NCI-H460 (cell line): ENCODE measurements at regions not wholly inside any gene's neighbourhood (a gene's known extent, or its start where the extent isn't known, plus 50 kb on each side); places are given as distances from the start of the nearest gene placed in this dataset.
"Not testable (repeated sequence)": the region's sequence is repeated elsewhere in the genome, so short reads cannot be mapped to it uniquely, and the experiment has no call there.

ENCODE experiments used
- DNase-seq: peaks from one replicate; pipeline ENCODE4 v3.0.0-alpha.2; 2016; ENCODE audit warnings: low read depth; ENCODE audit errors: extremely low read depth

GRCh38 chr9:115758441-115758840 is 395.1 kb upstream of the PAPPA start:
- DNase-seq: no peak

- DNase-seq: no peak
Measured at GRCh38 chr9:115759426-115759825, 394.2 kb upstream of the PAPPA start.

- no peak for DNase-seq
Measured at GRCh38 chr9:115764645-115765044, 388.9 kb upstream of the PAPPA start.

- DNase-seq: no peak
Measured at GRCh38 chr9:115765060-115765459, 388.5 kb upstream of the PAPPA start.

GRCh38 chr9:115766370-115766955 is 387.1 kb upstream of the PAPPA start:
- DNase-seq: no peak

GRCh38 chr9:115770521-115770920 is 383.1 kb upstream of the PAPPA start:
- no peak for DNase-seq

- DNase-seq: no peak
Measured at GRCh38 chr9:115775659-115776058, 377.9 kb upstream of the PAPPA start.

GRCh38 chr9:115777610-115778009 is 376.0 kb upstream of the PAPPA start:
- no peak for DNase-seq

- no peak for DNase-seq
Measured at GRCh38 chr9:115781070-115781736, 372.4 kb upstream of the PAPPA start.

- DNase-seq: no peak
Measured at GRCh38 chr9:115786321-115786720, 367.3 kb upstream of the PAPPA start.

GRCh38 chr9:115790520-115790919 is 363.1 kb upstream of the PAPPA start:
- DNase-seq: no peak

GRCh38 chr9:115794921-115795475 is 358.6 kb upstream of the PAPPA start:
- DNase-seq: no peak

GRCh38 chr9:115799734-115800133 is 353.9 kb upstream of the PAPPA start:
- DNase-seq: no peak

- DNase-seq: no peak
Measured at GRCh38 chr9:115804206-115804605, 349.4 kb upstream of the PAPPA start.

- DNase-seq: no peak
Measured at GRCh38 chr9:115808108-115808507, 345.5 kb upstream of the PAPPA start.

- DNase-seq: no peak
Measured at GRCh38 chr9:115808695-115809094, 344.9 kb upstream of the PAPPA start.

- no peak for DNase-seq
Measured at GRCh38 chr9:115810166-115810565, 343.4 kb upstream of the PAPPA start.

- DNase-seq: no peak
Measured at GRCh38 chr9:115814081-115814480, 339.5 kb upstream of the PAPPA start.

- no peak for DNase-seq
Measured at GRCh38 chr9:115815786-115816185, 337.8 kb upstream of the PAPPA start.

- not testable (repeated sequence) for DNase-seq
Measured at GRCh38 chr9:115818651-115819050, 334.9 kb upstream of the PAPPA start.

GRCh38 chr9:115832031-115832430 is 321.6 kb upstream of the PAPPA start:
- no peak for DNase-seq

- DNase-seq: no peak
Measured at GRCh38 chr9:115837618-115838017, 316.0 kb upstream of the PAPPA start.
